ENCODE measurements at regions not wholly inside any gene's neighbourhood (a gene's known extent, or its start where the extent isn't known, plus 50 kb on each side); places are given as distances from the start of the nearest gene placed in this dataset.

DNA sequence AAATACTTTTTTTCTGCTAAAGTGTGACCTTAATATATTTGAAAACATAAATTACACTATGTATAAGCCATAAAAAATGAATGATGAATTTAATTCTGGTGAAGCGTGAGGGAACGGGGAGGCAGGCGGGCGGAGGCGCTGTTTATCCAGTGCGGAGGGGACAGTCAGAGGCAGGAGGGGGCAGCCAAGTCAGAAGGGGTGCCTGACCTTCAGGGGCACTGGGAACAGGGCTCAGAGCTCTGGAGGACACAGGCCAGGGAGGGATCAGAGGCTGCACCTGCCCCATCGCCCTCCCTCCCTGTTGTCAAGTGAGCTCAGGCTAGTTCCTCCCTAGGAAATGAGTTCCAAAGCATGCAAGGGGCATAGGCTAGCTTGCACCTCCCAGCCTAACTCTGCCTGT is 82.0 kb upstream of the CASZ1 start:
- no peak for TF ChIP-seq CTCF (IDR thresholded peaks at IDR 0.05)
- TF ChIP-seq POLR2A (IDR thresholded peaks at IDR 0.05), result no peak

Data from body of pancreas (tissue), 4 donors.